Heart left ventricle (tissue), 13 donors: ENCODE measurements at regions not wholly inside any gene's neighbourhood (a gene's known extent, or its start where the extent isn't known, plus 50 kb on each side); places are given as distances from the start of the nearest gene placed in this dataset.

Source experiments
- CTCF ChIP-seq, 12 donors: fragments of 200-600 bp; sonication (generic) in 4 of 12; IDR thresholded peaks; one replicate each; pipeline versions ENCODE4 v1.5.0 to v1.8.0; 2018 to 2022; ENCODE audit warnings: antibody characterized with exemption in 12 of 12, mild to moderate bottlenecking in 5 of 12
- POLR2A ChIP-seq, 2 donors: fragments of 450-650 bp; IDR thresholded peaks; one replicate each; pipeline ENCODE4 v1.6.1; 2017; ENCODE audit warnings: antibody characterized with exemption in 2 of 2, mild to moderate bottlenecking in 2 of 2, moderate library complexity in 2 of 2
- donor health status: ischemic (EF 13 %, LVEDD 7.1; RV severe dilation, severe dysfunction).
- donor health status: DM: no; HTN: yes; CAD: no.
- donor health status: DM: no; HTN: no; CAD: no.
- donor health status: ischemic (EF 25% LVEDD 6.9; RV normal size, moderate dysfunction).
- donor health status: ischemic (EF 25% LVEDD 5.7; RV mildly dilated, moderate dysfunction).
- donor health status: ischemic (EF 35%, LVEDD 5.7; RV mildly dilated, moderate dysfunction).
- donor health status: nonischemic (EF 11% LVEDD 7.7; RV severe dilation, severe dysfunction).
- donor health status: DM: yes; HTN: yes; CAD: no.
- donor health status: PGD.
- donor health status: ischemic (EF 29% LVEDD 5.4; RV normal size, mild dysfunction).
- donor health status: nonischemic (EF 23%, LVEDD 6.1; RV moderate dilation, normal function).

GRCh38 chr2:107322416-107322815 lies 436.4 kb upstream of the ST6GAL2 start:
- no peak for TF ChIP-seq CTCF (IDR thresholded peaks at IDR 0.05)
- TF ChIP-seq POLR2A (IDR thresholded peaks at IDR 0.05): no peak
